ENCODE measurements at regions not wholly inside any gene's neighbourhood (a gene's known extent, or its start where the extent isn't known, plus 50 kb on each side); places are given as distances from the start of the nearest gene placed in this dataset.

- TF ChIP-seq CTCF (conservative IDR thresholded peaks at IDR 0.05): no peak
- TF ChIP-seq EZH2 (IDR thresholded peaks at IDR 0.05; ENCODE audit: low read depth): no peak
Observed at GRCh38 chr3:137906985-137907649, 102.8 kb upstream of the CLDN18 start.
